ENCODE measurements at regions not wholly inside any gene's neighbourhood (a gene's known extent, or its start where the extent isn't known, plus 50 kb on each side); places are given as distances from the start of the nearest gene placed in this dataset.
A peak's percentile ranks its signal among the peaks of the same experiment; 100 is the strongest.
"Not testable (repeated sequence)": the region's sequence is repeated elsewhere in the genome, so short reads cannot be mapped to it uniquely, and the experiment has no call there.

DNA sequence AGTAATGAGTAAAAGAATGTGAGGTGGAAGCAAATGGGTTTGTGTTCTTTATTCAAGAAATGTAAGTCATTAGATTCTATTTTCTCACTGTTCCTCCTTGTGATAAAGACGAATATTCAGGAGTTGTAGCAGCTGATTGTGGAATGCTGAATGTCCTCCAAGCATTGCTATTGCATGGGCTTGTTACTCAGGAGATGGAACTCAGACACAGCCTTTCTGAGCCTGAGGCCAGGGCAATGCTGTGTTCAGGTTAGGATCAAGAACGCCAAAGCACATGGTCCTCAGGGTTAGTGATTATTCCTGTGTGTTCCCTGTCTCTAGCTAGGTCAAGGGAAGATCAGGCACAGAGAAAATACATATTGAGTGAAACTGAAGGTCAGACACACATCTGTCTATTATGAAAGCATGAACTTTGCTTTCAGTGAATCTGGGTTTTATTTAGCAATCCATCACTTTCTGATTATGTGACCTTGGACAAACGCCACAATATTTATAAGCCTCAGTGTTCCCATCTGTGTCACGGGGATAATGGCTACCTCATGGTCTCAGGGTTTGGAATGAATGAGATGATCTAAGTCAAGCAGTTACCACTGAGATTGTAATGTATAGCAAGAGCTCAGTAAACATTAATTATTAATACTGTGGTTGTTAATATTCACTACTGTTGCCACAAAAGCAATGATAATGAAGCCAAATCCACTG, 426.8 kb upstream of the DYNLRB2 start:
- Histone ChIP-seq H3K36me3 (ENCODE audit: insufficient read depth) (no peaks in the 10 kb centered on the region), H3K4me3 (ENCODE audit: low read depth, low read length) (no peak overlapping the region), H3K27ac (ENCODE audit: low read depth) (no peak overlapping the region), H3K4me1 (ENCODE audit: insufficient read depth) (no peaks in the 10 kb centered on the region)
- WGBS = 67% methylated on average over 4 of the region's 4 CpGs
- DNase-seq (ENCODE audit: extremely low spot score) = no peak

- Histone ChIP-seq H3K27ac (ENCODE audit: low read depth) (no peak overlapping the region), H3K4me1 (ENCODE audit: insufficient read depth) (no peaks in the 10 kb centered on the region), H3K4me3 (ENCODE audit: low read depth, low read length) (no peak overlapping the region), H3K36me3 (ENCODE audit: insufficient read depth) (no peaks in the 10 kb centered on the region)
- DNase-seq (ENCODE audit: extremely low spot score) = no peak
- 84% methylated on average over 7 of the region's 7 CpGs for WGBS
Measured at GRCh38 chr16:80109581-80109980, 431.2 kb upstream of the DYNLRB2 start.

GRCh38 chr16:80107900-80108299, 432.9 kb upstream of the DYNLRB2 start:
- Histone ChIP-seq H3K36me3 (ENCODE audit: insufficient read depth) (no peaks in the 10 kb centered on the region), H3K4me1 (ENCODE audit: insufficient read depth) (no peaks in the 10 kb centered on the region), H3K27ac (ENCODE audit: low read depth) (no peak overlapping the region), H3K4me3 (ENCODE audit: low read depth, low read length) (no peak overlapping the region)
- 94% methylated on average over 3 of the region's 3 CpGs for WGBS
- no peak for DNase-seq (ENCODE audit: extremely low spot score)

GRCh38 chr16:80105751-80106150, 435.0 kb upstream of the DYNLRB2 start:
- H3K36me3 ChIP-seq (ENCODE audit: insufficient read depth) = no peaks in the 10 kb centered on the region
- no peak overlapping the region for H3K27ac ChIP-seq (ENCODE audit: low read depth)
- no peak overlapping the region for H3K4me3 ChIP-seq (ENCODE audit: low read depth, low read length)
- DNase-seq (ENCODE audit: extremely low spot score) = no peak
- H3K4me1 ChIP-seq (ENCODE audit: insufficient read depth) = no peaks in the 10 kb centered on the region
- 83% methylated on average over 1 of the region's 1 CpG for WGBS

DNA sequence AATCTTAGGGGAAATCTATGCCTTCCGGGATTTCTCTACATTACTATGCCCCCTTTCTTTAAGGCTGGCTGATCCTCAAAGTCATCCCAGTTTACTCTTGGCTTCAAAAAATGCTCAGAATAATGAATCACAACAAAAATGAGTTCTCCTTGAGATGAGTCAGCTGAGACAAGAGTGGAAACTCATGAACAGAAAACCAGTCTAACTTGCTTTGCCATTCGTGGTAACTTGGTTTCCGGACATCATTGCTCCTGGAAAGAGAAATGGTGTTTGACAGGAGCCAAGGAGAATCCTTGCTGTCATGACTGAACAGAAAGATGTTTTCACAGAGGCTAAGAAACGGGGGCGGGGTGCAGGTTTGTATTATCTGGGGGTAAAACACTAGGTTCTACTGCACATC, 435.6 kb upstream of the DYNLRB2 start:
- Histone ChIP-seq H3K4me3 (ENCODE audit: low read depth, low read length) (no peak overlapping the region), H3K4me1 (ENCODE audit: insufficient read depth) (no peaks in the 10 kb centered on the region), H3K36me3 (ENCODE audit: insufficient read depth) (no peaks in the 10 kb centered on the region), H3K27ac (ENCODE audit: low read depth) (no peak overlapping the region)
- no peak for DNase-seq (ENCODE audit: extremely low spot score)
- WGBS = 84% methylated on average over 5 of the region's 5 CpGs

- no peak overlapping the region for H3K4me3 ChIP-seq (ENCODE audit: low read depth, low read length)
- no peaks in the 10 kb centered on the region for H3K4me1 ChIP-seq (ENCODE audit: insufficient read depth)
- 88% methylated on average over 3 of the region's 3 CpGs for WGBS
- no peaks in the 10 kb centered on the region for H3K36me3 ChIP-seq (ENCODE audit: insufficient read depth)
- no peak for DNase-seq (ENCODE audit: extremely low spot score)
- no peak overlapping the region for H3K27ac ChIP-seq (ENCODE audit: low read depth)
Measured at GRCh38 chr16:80104401-80104800, 436.4 kb upstream of the DYNLRB2 start.

GRCh38 chr16:80103463-80103862, 437.3 kb upstream of the DYNLRB2 start:
- whole genome bisulfite sequencing = 94% methylated on average over 7 of the region's 7 CpGs

DNA sequence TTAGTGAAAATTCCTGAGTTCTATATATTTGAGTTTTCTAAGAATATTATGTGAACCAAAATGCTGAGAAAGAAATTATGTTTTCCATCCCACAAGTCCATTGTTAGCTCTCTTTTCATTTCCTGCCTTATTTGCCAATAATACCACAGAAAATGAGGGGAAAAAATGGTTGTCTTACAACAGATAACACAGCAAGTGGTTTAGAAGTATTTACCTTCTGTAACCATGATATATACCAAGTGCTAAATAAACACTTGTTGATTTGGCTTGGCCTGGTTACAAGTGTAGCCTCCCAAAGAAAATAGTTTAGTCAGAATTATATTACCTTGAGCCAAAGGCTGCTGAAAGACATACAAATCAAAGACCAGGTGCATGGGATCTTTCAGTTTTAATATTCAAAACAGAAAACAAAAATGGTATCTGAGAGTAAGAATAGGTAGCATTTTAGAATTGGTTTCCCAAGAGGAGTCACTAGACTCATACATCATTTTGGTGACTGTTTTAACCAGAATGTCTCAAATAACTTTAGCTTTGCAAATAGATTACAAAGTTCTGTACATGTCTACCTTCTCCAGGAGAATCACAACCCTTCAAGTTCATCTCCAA, 439.8 kb upstream of the DYNLRB2 start:
- DNase-seq (ENCODE audit: extremely low spot score) = no peak
- H3K36me3 ChIP-seq (ENCODE audit: insufficient read depth) = no peaks in the 10 kb centered on the region
- no peak overlapping the region for H3K27ac ChIP-seq (ENCODE audit: low read depth)
- no peak overlapping the region for H3K4me3 ChIP-seq (ENCODE audit: low read depth, low read length)
- no peaks in the 10 kb centered on the region for H3K4me1 ChIP-seq (ENCODE audit: insufficient read depth)

More at GRCh38 chr16:80103463-80103862, 437.3 kb upstream of the DYNLRB2 start:
- DNase-seq (ENCODE audit: extremely low spot score) = no peak
- Histone ChIP-seq H3K4me1 (ENCODE audit: insufficient read depth) (no peaks in the 10 kb centered on the region), H3K27ac (ENCODE audit: low read depth) (no peak overlapping the region), H3K36me3 (ENCODE audit: insufficient read depth) (no peaks in the 10 kb centered on the region), H3K4me3 (ENCODE audit: low read depth, low read length) (no peak overlapping the region)

GRCh38 chr16:80100186-80100585, 440.6 kb upstream of the DYNLRB2 start:
- Histone ChIP-seq H3K36me3 (ENCODE audit: insufficient read depth) (no peaks in the 10 kb centered on the region), H3K4me3 (ENCODE audit: low read depth, low read length) (no peak overlapping the region), H3K4me1 (ENCODE audit: insufficient read depth) (no peaks in the 10 kb centered on the region), H3K27ac (ENCODE audit: low read depth) (no peak overlapping the region)
- no peak for DNase-seq (ENCODE audit: extremely low spot score)

- 80% methylated on average over 1 of the region's 1 CpG for WGBS
- no peak overlapping the region for H3K4me3 ChIP-seq (ENCODE audit: low read depth, low read length)
- no peak for DNase-seq (ENCODE audit: extremely low spot score)
- no peaks in the 10 kb centered on the region for H3K4me1 ChIP-seq (ENCODE audit: insufficient read depth)
- H3K27ac ChIP-seq (ENCODE audit: low read depth) = no peak overlapping the region
- H3K36me3 ChIP-seq (ENCODE audit: insufficient read depth) = no peaks in the 10 kb centered on the region
Measured at GRCh38 chr16:80097098-80097497, 443.7 kb upstream of the DYNLRB2 start.

GRCh38 chr16:80092681-80093080, 448.1 kb upstream of the DYNLRB2 start:
- no peaks in the 10 kb centered on the region for H3K36me3 ChIP-seq (ENCODE audit: insufficient read depth)
- no peaks in the 10 kb centered on the region for H3K4me1 ChIP-seq (ENCODE audit: insufficient read depth)
- no peak overlapping the region for H3K4me3 ChIP-seq (ENCODE audit: low read depth, low read length)
- H3K27ac ChIP-seq (ENCODE audit: low read depth) = no peak overlapping the region
- 87% methylated on average over 4 of the region's 4 CpGs for WGBS
- DNase-seq (ENCODE audit: extremely low spot score) = no peak

DNA sequence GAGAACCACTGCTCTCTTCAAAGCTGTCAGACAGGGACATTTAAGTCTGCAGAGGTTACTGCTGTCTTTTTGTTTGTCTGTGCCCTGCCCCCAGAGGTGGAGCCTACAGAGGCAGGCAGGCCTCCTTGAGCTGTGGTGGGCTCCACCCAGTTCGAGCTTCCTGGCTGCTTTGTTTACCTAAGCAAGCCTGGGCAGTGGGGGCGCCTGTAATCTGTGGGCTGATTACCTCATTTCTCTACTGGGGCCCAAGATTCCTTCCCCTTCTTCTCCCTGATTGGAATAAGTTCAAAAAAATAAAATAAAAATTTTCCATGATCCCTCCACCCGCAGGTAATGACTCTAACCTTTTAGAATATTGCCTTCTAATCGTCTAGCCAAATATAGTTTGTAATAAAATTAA, 449.3 kb upstream of the DYNLRB2 start:
- H3K4me1 ChIP-seq (ENCODE audit: insufficient read depth); H3K27ac ChIP-seq (ENCODE audit: low read depth); H3K36me3 ChIP-seq (ENCODE audit: insufficient read depth); DNase-seq (ENCODE audit: extremely low spot score); H3K4me3 ChIP-seq (ENCODE audit: low read depth, low read length): not testable (repeated sequence)
- WGBS = 53% methylated on average over 4 of the region's 4 CpGs

DNA sequence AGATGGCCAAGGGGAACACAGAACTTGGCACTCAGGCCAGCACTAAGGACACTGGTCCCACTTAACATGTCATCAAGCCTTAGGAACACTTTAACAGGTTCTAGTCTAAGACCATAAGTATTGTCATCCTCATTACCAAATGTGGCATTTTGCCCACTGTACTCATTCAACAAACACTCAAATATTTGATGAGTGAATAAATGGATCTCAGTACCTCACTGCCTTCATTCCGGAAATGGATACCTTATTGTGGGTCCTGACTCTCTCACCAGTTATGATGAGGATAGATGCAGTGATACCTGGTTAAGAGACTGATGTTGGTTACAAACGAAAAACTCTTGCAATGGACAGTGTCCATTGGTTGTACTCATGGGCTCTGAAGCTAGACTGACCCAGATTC, 455.2 kb upstream of the DYNLRB2 start:
- Histone ChIP-seq H3K4me1 (ENCODE audit: insufficient read depth) (no peaks in the 10 kb centered on the region), H3K27ac (ENCODE audit: low read depth) (no peak overlapping the region), H3K36me3 (ENCODE audit: insufficient read depth) (no peaks in the 10 kb centered on the region), H3K4me3 (ENCODE audit: low read depth, low read length) (no peak overlapping the region)
- no peak for DNase-seq (ENCODE audit: extremely low spot score)
- 94% methylated on average over 2 of the region's 2 CpGs for WGBS

- Histone ChIP-seq H3K4me1 (ENCODE audit: insufficient read depth) (no peaks in the 10 kb centered on the region), H3K27ac (ENCODE audit: low read depth) (no peak overlapping the region), H3K36me3 (ENCODE audit: insufficient read depth) (no peaks in the 10 kb centered on the region), H3K4me3 (ENCODE audit: low read depth, low read length) (no peak overlapping the region)
- WGBS = 19% methylated on average over 5 of the region's 5 CpGs
- DNase-seq (ENCODE audit: extremely low spot score) = peak; percentile 33
Measured at GRCh38 chr16:80084614-80085013, 456.2 kb upstream of the DYNLRB2 start.

Data from urinary bladder (tissue), 3 donors.